Activated CD4-positive, CD25-positive, alpha-beta regulatory T cell treated with anti-CD3 and anti-CD28 coated beads, Interleukin-2, amount 50 U/mL, for 72 hours (primary cell): ENCODE measurements at regions not wholly inside any gene's neighbourhood (a gene's known extent, or its start where the extent isn't known, plus 50 kb on each side); places are given as distances from the start of the nearest gene placed in this dataset.

ENCODE experiments used
- DNase-seq: peaks from one replicate; pipeline ENCODE4 v3.0.0; 2021

DNA sequence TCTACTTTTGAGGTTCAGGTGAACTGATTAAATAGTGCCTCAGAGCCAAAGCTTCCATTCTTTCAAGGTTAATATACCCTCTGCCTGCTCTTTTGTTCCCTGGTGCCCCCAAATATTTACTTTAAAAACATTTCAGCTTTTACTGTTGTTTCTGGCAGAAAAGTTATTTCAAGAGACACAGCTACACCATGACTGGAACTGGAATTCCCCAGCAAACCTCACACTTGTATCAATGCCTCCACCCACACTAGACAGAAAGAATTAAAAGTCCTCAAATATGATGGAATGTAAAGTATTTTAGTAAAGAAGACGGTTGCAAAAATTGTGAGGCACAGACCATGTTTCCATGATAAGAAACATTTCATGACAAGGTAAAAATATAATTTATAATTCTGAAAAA is 720.2 kb upstream of the TYRP1 start:
- DNase-seq: no peak

DNA sequence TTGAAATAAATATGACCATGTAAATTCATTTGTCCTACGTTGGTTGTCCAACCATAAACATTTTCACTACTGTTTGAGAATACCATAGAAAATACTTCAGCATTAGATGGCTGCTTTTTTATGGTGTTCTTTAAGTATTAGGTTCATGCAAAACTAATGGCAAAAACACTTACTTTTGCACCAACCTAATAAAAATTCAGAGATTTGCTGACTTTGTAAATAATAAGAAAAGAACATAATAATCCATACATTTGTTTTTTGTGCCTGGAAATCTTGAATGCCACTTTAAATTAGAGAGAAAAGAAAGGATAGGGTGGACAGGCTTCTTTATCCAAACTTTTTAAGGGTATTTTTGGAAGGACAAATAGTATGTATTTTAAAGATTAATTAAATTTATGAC is 719.7 kb upstream of the TYRP1 start:
- DNase-seq: no peak

DNA sequence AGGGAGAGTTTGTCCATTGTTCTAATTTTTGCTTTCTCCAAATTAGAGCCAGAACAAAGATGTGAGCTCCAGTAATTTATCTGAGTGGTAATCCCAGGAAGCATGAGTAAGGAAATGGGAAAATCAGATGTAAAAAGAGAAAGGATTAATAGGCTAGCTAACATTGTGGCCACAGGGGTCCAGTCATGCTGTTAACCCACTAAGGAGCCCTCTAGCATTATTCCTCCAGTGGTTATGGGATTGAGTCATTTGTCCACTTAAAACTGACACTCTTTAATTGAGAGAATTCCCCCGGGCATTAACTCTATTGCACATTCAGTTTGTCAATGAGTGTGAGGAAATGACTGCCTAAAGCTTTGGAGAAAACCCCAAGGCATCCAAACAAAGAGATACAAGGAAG is 700.3 kb upstream of the TYRP1 start:
- DNase-seq: no peak

DNA sequence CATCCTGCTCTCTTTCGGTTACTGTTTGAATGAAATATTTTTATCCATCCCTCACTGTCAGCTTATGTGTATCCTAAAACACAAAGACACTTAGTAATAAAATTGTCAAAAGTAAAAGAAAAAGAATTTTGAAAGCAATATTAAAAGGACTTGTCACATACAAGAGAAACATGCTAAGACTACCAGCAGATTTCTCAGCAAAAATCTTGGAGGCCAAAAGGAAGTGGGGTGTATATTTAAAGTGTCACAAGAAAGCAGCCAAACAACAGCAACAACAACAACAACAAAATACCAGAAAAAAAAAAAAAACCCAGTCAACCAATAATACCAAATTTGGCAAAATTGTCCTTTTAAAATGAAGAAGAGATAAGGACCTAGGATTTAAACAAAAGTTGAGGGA is 678.7 kb upstream of the TYRP1 start:
- DNase-seq: no peak

DNA sequence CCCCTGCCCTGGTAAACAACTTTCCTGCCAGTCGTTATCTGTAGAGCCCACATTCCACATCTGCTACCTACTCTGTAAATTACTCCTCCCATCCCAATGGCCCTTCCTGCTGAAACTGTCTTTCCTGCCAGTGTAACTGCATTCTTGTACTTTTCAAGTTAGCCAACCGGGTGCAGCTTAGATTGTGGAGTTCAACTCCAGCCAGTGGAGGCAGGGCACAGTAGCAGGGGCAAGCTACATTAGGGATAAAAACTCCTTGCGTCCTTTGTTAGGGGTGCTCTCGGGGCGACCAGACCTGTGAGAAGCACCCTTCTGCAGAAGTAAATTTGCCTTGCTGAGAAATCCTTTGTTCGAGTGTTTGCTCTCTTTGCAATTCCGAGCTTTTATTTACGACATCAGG is 639.0 kb upstream of the TYRP1 start:
- DNase-seq: no peak

DNA sequence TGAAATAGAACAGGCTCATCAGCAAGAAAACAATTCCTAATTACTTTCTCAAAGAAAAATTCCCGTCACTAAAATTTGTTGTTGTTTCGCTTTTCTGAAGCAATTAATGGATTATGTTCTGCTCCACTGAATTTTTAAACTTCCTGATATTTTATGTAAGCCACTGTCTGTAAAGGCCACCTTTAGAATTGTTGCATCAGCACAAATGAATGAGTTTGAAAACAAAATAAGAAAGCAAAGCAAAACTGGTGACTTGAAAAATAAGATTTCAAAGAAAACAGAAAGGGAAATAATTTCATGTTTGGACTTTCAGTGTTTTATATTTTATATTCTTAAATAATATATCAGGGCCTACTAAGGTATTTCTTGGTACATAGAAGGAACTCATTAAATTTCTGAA is 636.3 kb upstream of the TYRP1 start:
- no peak for DNase-seq

DNA sequence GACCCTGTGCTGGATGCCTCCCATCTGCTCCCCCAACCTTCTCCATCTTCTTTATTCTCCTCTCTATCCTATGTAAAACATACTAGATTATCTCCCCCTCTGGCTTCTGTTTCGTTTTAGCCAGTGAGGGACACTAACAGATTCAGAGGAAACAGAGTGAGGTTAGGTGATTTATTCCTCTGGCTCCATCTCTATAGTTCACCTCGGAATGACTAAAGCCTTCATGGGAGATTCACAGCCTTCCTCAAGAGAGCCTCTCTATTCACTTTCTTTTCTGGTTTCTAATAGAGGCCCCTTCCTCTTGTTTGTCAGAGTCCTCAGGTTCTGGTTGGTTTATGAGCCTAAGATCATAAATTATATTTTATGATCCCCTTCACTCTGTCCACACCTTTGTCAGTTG is 633.1 kb upstream of the TYRP1 start:
- DNase-seq: no peak

DNA sequence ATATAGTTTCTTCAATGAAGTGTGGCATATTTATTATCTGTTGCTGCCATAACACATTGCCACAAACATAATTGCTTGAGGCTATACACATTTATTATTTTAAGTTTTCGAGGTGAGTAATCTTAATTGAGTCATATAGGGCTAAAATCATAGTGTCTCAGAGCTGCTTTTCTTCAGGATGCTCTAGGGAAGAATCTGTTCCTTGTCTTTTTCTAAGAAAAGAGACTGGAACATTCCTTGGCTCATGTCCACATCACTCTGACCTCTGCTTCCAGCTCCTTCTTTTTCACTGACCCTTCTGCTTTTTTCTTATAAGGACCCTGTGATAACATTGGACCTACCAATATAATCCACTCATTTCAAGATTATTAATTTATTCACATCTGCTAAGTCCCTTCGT is 632.4 kb upstream of the TYRP1 start:
- DNase-seq: no peak

DNA sequence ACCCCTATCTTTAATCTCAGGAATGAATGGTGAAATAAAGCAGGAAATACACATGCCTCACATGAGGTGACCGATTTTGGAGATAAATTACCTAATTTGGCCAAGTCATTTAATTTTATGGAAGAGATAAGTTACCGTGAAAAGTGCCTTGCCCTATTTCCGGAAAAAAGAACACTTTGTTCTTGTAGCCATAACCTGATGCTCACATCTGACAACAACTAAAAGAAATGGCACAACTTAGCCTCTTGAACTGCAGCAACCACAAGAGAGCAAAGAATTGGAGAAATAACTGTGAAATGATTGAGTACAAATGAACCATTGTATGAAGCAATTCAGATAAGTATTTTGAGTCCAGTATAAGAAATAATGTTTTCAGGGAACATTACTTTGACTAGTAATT is 628.1 kb upstream of the TYRP1 start:
- DNase-seq: no peak

DNA sequence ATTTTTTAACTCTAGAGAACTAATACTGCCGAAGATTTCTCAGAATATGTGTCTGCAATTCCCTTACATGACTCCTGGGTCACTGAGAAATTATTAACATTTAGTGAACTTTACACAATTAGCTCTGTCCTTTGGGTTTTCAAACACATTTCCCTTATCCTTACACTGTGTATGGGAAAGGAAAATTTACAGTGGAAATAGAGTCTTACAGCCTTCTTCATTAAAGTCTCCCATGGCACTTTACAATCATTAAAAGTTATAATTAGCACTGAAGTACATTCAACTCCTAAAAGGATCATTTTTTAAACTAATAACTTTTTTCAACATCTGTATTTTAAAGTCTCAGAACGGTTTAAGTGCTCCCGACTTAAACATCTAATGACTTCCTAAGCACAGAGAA is 627.5 kb upstream of the TYRP1 start:
- DNase-seq: no peak

DNA sequence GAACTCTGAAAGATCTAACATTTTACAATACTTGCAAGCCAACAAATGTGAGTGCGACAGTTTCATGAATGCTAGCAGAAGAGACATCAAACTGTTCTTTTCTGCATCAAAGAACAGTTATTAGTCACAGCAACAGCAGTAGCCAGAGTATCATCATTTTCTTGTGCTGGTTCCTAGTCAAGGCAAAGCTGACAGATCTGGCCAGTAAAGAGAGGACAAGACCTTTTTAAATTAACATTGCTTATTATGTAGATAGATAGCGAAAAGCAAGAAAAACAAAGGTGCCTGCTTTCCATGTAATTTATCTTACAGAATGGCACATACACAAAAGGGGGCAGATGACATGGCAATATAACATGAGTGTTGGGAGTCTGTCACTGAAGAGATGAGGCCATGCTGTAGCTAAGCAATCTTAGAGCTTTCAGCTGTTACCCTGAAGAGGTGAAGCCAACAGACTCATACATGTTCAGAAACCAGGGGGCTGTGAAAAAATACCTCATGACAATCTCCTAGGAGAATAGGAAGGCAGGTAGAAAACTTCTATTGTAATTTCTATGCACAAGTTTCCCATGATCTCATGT is 626.6 kb upstream of the TYRP1 start:
- no peak for DNase-seq

DNA sequence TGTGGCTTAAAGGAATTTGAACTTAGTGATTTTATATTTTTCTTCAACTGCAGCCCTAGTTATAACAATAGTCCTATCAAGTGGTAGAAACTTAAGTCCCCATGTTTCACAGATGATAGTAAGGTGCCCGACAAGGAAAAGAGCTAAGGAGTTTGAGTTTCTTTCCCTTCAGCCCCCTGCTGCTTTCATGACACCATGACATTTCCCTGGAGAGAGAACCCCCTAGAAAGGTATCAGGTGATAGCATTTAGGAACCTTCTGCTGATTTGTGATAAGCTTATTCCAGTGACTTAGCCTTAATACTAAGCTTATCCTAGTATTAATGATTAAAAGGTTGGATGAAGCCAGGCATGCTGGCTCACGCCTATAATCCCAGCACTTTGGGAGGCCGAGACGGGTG is 623.8 kb upstream of the TYRP1 start:
- no peak for DNase-seq

DNA sequence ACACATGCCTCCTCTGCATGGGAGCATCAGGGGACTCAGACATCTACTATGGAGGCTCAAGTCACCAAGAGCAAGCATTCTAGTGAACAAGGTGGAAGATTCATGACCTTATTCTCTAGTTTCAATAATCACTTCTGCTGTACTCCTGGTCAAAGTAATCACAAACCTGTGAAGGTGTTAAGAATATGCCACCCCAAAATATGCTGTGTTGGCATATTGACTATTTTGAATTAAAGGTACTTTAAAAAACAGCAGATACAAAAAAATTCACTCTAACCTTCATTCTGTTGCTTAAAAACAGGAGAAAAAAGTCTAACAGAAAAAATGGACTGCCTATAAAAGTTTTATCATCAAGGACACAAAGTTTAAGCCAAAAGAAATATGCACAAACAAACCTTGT is 607.8 kb upstream of the TYRP1 start:
- no peak for DNase-seq

DNA sequence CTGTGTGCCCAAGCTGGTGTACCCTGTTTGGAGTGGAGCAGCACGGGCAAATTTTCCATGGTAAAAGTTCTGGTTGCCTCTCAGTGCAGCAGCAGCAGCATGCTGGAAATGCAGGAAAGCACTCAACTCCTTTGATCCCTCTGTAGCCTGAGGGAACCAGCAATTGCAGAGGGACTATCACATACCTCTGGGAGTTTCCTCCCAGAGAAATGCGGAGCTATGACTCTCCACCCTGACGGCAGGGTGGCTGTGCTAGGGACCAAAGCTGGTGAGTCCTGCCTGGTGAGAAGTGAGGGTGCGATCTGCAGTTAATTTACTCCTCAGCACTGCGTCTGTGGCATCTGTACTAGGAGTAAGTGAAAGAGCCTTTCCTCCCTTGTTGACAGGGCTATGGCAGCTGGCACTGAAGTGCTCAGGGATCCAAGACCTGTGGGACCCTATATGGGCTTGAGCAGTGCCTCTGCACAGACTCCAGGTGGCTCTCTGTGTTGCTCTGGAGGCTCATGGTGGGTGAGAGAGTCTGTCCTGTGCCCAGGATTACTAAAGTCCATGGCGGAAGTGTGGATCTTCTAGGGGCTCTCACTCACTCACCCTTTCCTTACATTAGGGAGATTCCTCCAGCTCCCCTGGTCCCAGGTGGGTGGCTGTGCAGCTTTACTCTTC is 601.2 kb upstream of the TYRP1 start:
- no peak for DNase-seq

DNA sequence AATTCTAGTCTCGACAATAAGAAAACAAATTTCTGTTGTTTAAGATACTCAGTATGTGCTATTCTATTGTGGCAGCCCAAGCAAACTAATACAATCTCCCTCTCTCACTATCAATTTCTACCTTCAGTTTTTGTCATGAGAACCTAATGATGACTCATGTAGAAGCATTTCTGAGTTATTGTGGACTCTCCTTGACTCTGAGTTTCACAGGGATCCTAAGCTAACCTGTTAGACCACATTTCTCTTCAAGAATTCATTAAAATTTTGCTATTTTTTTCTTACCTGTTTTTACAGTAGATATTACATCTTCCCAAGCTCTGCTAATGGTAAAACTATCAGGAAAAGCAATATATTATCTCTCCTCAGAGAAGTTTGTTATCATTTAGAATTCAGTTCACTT is 599.1 kb upstream of the TYRP1 start:
- no peak for DNase-seq

DNA sequence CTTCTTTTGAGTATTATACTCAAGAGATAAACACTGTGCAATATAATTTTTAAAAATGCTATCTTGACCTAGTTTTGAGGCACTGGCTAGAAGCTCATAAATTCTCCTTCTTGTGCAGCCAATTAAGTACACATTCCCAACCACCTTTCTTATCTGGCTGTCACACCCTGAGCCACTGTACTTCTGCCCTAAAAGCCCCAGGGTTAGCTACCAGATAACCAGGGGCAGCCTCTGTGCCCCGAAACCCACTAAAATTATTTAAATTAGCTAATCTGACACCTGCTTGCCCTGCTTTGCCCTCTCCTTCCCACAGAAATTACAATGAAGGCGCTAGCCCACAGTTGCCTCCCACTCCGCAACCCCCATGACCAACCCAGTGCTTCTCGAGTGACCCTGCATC is 597.3 kb upstream of the TYRP1 start:
- no peak for DNase-seq

DNA sequence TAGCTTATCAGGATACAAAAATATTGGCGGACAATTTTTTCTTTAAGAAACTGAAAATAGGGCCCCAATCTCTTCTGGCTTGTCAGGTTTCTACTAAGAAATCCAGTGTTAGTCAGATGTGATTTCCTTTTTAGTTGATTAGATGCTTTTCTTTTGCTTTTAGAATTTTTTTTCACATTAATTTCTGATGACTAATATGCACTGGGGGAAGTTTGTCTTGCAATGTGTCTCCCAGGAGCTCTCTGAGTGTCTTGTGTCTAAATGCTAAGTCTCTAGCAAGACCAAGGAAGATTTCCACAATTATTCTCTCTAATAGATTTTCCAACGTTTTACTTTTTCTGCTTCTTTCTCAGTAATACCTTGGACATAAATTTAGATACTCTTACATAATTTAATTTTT is 559.8 kb upstream of the TYRP1 start:
- DNase-seq: no peak

DNA sequence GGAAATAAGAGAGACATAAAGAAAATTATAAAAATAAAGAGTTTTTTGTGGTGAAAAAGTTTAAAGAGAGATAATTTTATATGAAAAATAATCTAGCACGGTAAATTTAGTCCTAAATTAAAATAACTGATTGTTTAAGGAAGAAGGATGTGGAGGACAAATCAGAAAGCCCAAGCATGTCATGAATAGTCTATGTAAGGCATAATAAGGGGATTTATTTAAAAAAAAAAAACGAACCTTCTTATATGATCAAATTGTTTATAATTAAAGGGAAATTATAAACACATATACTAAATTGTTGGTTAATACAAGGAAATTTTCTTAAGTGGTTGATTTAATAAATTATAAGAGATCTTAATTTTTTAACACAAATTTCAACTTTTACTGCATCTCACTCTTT is 551.8 kb upstream of the TYRP1 start:
- DNase-seq: no peak

DNA sequence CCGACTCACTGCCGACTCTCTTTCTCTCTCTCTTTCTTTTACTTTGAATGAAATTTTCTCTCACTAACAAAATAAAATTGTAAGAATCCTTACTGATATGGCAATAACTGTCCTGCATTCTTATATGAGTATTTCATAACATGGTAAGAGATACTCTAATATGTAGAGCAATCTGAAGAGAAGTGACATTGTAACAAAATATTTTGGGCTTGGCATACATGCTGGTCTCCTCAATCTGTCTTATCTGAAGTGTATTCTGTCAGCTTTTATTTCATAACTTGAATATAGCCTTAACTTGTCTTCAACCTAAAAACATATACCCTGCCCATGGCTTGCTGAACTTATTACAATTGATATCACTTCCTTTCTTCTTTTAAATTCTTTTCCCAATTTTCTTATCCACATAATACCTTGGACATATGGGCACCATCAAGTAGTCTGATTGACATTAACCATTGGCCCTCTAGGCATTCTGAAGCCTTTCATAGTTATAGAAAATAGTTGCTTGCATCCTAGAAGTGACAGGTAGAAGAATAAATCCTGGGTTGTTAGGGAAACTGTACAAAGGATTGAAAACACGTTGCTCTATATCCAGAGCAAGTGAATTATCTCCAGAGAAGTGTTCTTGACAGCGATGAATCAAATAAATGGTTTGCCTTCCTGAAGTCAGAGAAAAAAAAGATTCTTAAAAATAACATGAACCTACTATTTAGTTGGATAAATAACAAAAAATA is 537.6 kb upstream of the TYRP1 start:
- DNase-seq: no peak

DNA sequence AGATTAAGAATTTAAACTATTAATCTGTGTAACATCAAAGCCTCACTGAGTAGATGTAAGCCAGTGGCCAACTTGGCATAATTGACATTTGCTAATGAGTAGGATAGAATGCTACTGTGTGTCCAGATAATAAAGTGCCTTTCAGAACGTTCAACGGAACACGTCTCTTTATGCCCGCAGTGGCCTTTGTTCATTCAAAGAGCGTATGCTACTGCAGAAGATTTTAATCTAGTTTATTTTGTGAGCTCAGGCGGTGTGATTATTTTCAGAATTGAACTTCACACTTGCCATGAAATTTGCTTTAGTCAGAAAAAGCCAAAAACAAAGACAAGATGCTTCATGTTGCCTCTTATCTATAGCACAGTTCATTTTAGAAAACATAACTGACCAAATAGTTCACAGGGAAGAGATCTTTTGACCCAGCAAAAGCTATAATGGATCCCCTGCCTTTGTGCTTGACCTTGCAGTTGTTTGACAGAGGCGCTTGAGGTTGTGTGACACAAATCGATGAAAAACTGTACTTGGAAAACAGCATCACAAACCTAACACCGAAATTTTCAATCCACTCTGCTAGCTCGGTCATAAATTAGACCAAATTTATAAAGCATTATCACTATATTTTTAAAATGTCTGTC is 530.9 kb upstream of the TYRP1 start:
- no peak for DNase-seq

DNA sequence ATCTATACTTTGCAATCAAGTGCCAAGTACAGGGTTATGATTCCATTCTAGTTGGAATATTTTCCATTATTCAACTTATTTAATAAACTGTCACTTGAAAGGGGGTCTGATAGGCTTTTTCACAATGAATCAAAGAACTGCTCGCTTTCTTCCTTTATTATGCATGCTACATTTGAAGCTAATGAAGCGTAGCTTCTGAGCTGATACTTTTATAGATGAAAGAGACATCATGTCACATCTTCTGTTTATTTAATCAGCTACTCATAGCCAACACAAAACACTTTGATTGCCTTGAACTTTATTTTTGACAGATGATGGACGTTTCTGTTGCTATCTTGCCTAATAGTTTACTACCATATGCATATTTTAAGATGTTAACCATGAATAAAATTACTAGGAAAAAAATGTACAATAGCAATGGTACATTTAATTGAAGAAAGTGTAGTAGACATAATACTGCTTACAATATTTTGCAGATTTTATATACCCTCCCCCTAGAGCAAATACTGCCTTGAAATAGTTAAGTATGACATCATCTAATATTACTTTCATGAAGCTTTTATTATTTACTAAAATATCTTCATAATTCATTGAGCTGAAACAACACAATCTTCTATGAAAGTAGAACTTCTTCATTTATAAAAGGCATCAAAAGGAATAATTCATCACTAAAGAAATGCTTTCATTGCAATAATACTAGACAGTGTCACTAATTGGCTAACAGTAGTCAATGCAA is 529.3 kb upstream of the TYRP1 start:
- no peak for DNase-seq

DNA sequence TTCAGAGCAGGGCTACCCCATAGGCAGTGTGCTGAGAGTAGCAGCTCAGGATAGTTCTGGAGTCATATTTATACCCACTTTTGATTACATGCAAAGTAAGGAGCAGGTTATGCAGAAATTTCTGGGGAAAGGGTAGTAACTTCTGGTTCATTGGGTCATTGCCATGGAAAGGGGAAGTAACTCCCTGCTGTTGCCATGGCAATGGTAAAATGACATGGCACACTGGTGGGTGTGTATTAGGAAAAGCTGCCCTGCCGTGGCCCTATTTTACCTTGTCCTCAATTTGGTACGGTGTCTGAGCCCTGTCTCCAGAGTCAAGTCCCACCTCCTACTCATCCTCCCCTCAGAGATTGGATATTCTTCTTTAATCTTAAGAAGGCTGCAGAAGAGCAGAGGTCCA is 526.7 kb upstream of the TYRP1 start:
- no peak for DNase-seq

DNA sequence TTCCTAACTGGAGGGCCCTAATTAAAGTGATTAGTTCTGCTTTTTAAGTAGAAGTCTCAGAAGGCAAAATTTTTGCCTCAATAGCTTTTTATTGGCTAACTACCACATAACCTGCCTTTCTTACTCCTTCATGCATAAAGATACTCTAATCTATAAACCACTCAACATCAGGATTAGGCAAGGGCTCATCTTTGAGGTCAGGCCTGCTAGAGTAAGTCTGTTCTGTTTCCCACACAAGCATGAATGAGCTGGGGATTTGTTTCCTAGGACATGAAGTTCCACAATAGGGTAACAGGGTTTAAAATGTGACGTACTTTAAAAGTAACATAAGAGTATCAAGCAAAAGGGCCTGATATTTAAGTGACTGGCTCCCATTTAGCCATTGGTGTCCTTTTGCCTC is 522.7 kb upstream of the TYRP1 start:
- DNase-seq: no peak

DNA sequence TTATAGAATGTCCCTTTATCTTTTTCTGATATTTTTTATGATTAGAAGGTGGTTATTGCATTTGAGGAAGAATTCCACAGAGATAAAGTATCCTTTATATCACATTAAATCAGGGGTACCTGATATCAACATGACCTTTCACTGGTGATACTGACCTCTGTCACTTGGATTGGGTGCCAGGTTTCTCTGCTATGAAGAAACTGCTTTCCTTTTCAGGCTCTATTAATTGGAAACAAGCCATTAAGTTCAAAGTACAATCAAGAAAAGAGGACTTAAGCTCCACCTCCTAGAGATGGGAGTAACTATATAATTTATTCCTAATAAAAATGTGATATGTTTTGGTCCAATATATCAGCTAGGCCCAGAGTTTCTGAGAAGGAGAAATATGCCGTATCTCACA is 514.6 kb upstream of the TYRP1 start:
- no peak for DNase-seq
